Esophagus squamous epithelium (tissue), 5 donors: ENCODE measurements at regions not wholly inside any gene's neighbourhood (a gene's known extent, or its start where the extent isn't known, plus 50 kb on each side); places are given as distances from the start of the nearest gene placed in this dataset.

Source experiments
- DNase-seq: peaks from one replicate; lab custom pipeline; 2025; lab: John Stamatoyannopoulos, UW
- H3K27ac ChIP-seq, 4 donors: fragments of 200-600 bp; sonication (generic); one replicate each; pipeline ENCODE4 v1.5.1; 2016 to 2019; ENCODE audit warnings: mild to moderate bottlenecking in 1 of 4
- H3K27me3 ChIP-seq, 4 donors: fragments of 200-600 bp; sonication (generic); 1 replicate in 3 of 4; 2 replicates in 1 of 4; pipeline versions ENCODE4 v1.5.1 to v1.6.0; 2017 to 2021; ENCODE audit warnings: antibody characterized with exemption in 1 of 4
- H3K36me3 ChIP-seq, 3 donors: fragments of 200-600 bp; sonication (generic); one replicate each; pipeline ENCODE4 v1.5.1; 2016 to 2019
- H3K4me1 ChIP-seq, 3 donors: fragments of 200-600 bp; sonication (generic); one replicate each; pipeline ENCODE4 v1.5.1; 2017 to 2019
- H3K4me3 ChIP-seq, 4 donors: fragments of 200-600 bp; sonication (generic); 1 replicate in 3 of 4; 2 replicates in 1 of 4; pipeline ENCODE4 v1.5.1; 2016 to 2019; ENCODE audit warnings: mild to moderate bottlenecking in 2 of 4, moderate library complexity in 1 of 4
- H3K9me3 ChIP-seq, 3 donors: fragments of 200-600 bp; sonication (generic); one replicate each; pipeline ENCODE4 v1.5.1; 2016 to 2019
- POLR2A ChIP-seq, 4 donors: fragments of 450-650 bp; IDR thresholded peaks; one replicate each; pipeline ENCODE4 v1.6.1; 2017; ENCODE audit warnings: antibody characterized with exemption in 4 of 4, mild to moderate bottlenecking in 4 of 4, moderate library complexity in 3 of 4
- WGBS, 2 donors: methylation state at CpG; one replicate each; pipeline ENCODE4 v1.1.5; 2018; 5-methylcytosine and 5-hydroxymethylcytosine counted together
- intact Hi-C: fragments of 100-400 bp; cut with DNase I; formaldehyde crosslinking; loops from one replicate; pipeline ENCODE4 v1.15.0; 2022
- TF ChIP-seq, protein P1 (sequence below), 6 experiments: fragments of 450-650 bp in 4 of 6; fragments of 200-600 bp in 2 of 6; sonication (generic) in 2 of 6; IDR thresholded peaks; one replicate each; pipeline ENCODE4 v1.5.1; 2016 to 2019; ENCODE audit warnings: antibody characterized with exemption in 6 of 6, mild to moderate bottlenecking in 4 of 6, moderate library complexity in 4 of 6
- donor health status: DM: yes; HTN: yes; CAD: no.

GRCh38 chr18:71966791-71967190, 577.4 kb downstream of the CBLN2 start:
- Histone ChIP-seq H3K4me1 (no peaks in the 10 kb centered on the region), H3K4me3 (no peak overlapping the region), H3K27ac (no peak overlapping the region), H3K27me3 (no peaks in the 10 kb centered on the region), H3K9me3 (peaks cover 0 to 26% (median 0%) of the 10 kb centered on the region in 3 donors), H3K36me3 (no peaks in the 10 kb centered on the region)
- no peak for DNase-seq
- TF ChIP-seq POLR2A (IDR thresholded peaks at IDR 0.05) = no peak
- TF ChIP-seq, protein P1, sequence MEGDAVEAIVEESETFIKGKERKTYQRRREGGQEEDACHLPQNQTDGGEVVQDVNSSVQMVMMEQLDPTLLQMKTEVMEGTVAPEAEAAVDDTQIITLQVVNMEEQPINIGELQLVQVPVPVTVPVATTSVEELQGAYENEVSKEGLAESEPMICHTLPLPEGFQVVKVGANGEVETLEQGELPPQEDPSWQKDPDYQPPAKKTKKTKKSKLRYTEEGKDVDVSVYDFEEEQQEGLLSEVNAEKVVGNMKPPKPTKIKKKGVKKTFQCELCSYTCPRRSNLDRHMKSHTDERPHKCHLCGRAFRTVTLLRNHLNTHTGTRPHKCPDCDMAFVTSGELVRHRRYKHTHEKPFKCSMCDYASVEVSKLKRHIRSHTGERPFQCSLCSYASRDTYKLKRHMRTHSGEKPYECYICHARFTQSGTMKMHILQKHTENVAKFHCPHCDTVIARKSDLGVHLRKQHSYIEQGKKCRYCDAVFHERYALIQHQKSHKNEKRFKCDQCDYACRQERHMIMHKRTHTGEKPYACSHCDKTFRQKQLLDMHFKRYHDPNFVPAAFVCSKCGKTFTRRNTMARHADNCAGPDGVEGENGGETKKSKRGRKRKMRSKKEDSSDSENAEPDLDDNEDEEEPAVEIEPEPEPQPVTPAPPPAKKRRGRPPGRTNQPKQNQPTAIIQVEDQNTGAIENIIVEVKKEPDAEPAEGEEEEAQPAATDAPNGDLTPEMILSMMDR (IDR thresholded peaks at IDR 0.05) = no peak
- intact Hi-C loops = no loop called here

DNA sequence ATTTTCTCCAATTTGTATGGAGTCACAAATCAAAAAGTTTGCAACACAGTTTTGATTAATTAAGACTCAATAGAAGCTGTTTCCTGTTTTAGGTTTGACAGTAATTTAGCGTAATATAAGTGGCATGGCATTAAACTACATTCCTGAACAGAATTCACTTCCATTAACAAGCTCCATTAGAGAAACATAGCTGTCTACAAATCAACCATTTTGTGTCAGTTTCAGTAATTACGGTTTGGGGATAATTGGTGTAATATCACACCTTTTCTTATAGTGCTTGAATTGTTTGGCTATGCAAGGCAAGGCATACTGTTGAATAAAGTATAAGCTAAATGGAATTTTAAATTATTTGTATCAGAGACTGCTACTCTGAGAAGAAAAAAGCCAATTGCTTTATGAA, 585.5 kb downstream of the CBLN2 start:
- intact Hi-C loops = no loop called here
- Histone ChIP-seq H3K4me3 (no peak overlapping the region), H3K4me1 (no peaks in the 10 kb centered on the region), H3K9me3 (peaks cover 0 to 6% (median 0%) of the 10 kb centered on the region in 3 donors), H3K36me3 (no peaks in the 10 kb centered on the region), H3K27me3 (no peaks in the 10 kb centered on the region), H3K27ac (no peak overlapping the region)
- TF ChIP-seq, protein P1 (IDR thresholded peaks at IDR 0.05) = no peak
- no peak for TF ChIP-seq POLR2A (IDR thresholded peaks at IDR 0.05)
- DNase-seq = no peak
- 64 to 76% methylated on average over 2 of the region's 2 CpGs for WGBS, 2 donors

DNA sequence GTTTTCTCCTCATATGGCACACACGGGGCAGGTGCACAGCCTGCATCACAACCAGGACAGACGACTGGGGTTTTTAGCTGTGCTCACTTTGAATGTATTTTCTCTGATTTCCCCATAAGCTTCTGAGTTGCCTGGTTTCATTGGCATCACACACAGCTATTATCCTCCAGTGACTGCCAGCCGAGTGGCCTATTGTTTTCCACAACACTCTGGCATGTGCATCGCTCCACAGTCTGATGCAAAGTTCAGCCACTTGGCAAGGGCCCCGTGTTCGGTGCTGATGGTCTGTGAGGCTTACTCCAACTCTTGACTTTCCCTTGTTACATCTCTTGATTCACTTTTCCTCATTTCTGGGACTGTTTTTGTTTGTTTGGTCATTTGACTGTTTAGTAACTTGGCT, 593.1 kb downstream of the CBLN2 start:
- Histone ChIP-seq H3K4me1 (no peaks in the 10 kb centered on the region), H3K9me3 (no peaks in the 10 kb centered on the region), H3K27ac (no peak overlapping the region), H3K36me3 (no peaks in the 10 kb centered on the region), H3K27me3 (no peaks in the 10 kb centered on the region), H3K4me3 (no peak overlapping the region)
- WGBS, 2 donors = 70 to 77% methylated on average over 6 of the region's 6 CpGs
- TF ChIP-seq, protein P1 (IDR thresholded peaks at IDR 0.05) = no peak
- TF ChIP-seq POLR2A (IDR thresholded peaks at IDR 0.05) = no peak
- no peak for DNase-seq
- intact Hi-C loops = no loop called here

GRCh38 chr18:71942433-71942832, 601.7 kb downstream of the CBLN2 start:
- no peaks in the 10 kb centered on the region for H3K4me1 ChIP-seq
- H3K36me3 ChIP-seq = no peaks in the 10 kb centered on the region
- 71 to 82% methylated on average over 1 of the region's 1 CpG for WGBS, 2 donors
- no peak overlapping the region for H3K4me3 ChIP-seq
- TF ChIP-seq, protein P1 (IDR thresholded peaks at IDR 0.05) = no peak
- no peaks in the 10 kb centered on the region for H3K27me3 ChIP-seq
- intact Hi-C loops = no loop called here
- H3K27ac ChIP-seq = no peak overlapping the region
- no peaks in the 10 kb centered on the region for H3K9me3 ChIP-seq
- no peak for DNase-seq

DNA sequence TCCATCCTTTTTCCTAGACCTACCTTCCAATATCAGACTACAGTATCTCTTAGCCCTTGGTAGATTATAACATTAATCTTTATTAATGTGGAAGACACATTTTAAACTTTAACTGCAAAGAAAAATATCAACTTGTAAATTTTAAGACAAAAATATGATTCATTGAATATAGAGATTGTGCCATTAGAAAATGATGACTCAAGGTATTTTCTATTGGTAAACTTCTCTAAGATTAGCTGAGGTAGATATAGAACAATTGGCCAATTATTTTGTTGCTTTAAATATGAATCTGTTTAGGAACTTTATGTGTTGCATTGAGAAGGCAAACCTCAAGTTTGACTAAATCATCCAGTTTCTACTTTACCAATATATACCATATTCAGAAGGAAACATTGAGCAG, 604.7 kb downstream of the CBLN2 start:
- no peaks in the 10 kb centered on the region for H3K27me3 ChIP-seq
- H3K4me1 ChIP-seq = no peaks in the 10 kb centered on the region
- intact Hi-C loops = no loop called here
- no peak overlapping the region for H3K4me3 ChIP-seq
- no peaks in the 10 kb centered on the region for H3K36me3 ChIP-seq
- DNase-seq = no peak
- no peak for TF ChIP-seq POLR2A (IDR thresholded peaks at IDR 0.05)
- TF ChIP-seq, protein P1 (IDR thresholded peaks at IDR 0.05) = no peak
- no peaks in the 10 kb centered on the region for H3K9me3 ChIP-seq
- H3K27ac ChIP-seq = no peak overlapping the region
